G401.6 (cell line): ENCODE measurements at regions not wholly inside any gene's neighbourhood (a gene's known extent, or its start where the extent isn't known, plus 50 kb on each side); places are given as distances from the start of the nearest gene placed in this dataset.
"Not testable (repeated sequence)": the region's sequence is repeated elsewhere in the genome, so short reads cannot be mapped to it uniquely, and the experiment has no call there.

Experiments used
- FAIRE-seq: peaks from 2 replicates; lab custom pipeline; 2012; peaks lifted over from hg19 to GRCh38; lab: Jason Lieb, UNC

DNA sequence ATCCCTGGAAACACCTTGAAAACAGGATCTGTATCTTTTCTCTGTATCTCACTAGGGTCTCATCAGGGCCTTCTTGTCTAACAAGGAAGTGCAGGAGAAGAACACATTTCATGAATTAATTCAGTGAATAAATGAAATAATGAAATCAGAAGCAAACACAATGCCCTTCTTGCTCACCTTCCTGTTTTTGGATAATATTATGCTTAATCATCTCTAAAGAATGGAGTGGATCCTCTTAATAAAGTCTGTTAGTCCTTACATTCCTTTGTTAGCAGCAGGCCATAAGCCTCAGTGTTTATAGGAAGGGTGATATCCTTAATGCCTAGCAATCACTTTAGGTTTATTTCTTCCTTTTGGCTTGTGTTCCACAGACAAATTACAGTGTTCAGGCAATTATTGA lies 837.1 kb upstream of the SEMA6A start:
- FAIRE-seq: no peak

DNA sequence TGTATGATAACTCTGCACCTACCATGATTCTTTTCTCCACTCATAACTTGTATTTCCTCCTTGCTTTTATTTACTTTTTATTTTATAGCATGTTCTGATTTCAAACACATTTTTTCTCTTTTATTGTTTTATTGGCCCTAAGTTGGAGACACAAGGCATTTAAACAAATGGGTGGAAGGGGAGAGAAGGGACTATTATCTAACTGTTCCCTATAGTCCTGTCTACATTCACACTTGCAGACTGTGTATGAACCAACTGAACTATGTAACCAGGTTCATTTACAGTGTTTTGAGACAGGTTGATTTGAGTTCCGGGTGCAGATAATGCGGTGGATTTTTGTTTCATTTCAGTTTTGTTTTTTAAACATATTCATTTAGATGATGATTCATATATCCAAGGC lies 830.6 kb upstream of the SEMA6A start:
- FAIRE-seq: no peak

DNA sequence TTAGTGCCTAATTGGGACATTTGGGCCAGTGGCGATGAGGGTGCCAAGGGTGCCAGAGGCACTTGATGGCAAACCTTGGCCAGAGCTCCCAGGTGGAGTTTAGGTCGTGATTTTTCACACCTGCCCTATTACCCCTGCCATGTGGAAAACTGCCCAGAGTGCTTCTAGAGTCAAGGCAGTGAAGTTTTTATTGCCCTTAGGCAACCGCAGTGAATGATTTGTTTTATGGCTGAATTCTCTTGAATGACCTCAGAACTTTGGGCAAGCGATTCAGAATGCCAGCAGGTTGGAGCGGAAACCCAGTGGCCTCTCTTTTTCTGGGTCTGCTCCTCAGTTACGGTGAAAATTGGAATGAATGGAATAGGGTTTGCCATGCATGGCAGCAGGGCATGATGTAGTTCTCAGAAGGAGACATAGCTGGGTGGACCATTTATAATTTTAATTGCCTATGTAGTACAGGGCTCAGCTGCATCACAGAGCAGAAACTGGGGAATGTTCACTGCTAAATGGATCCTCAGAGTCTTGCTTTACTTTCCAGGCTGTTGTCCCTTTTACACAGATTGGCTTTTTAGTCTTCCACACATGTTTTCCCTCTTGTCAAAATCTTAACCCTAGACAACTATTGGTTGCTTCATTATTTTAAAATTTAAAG lies 820.0 kb upstream of the SEMA6A start:
- no peak for FAIRE-seq

DNA sequence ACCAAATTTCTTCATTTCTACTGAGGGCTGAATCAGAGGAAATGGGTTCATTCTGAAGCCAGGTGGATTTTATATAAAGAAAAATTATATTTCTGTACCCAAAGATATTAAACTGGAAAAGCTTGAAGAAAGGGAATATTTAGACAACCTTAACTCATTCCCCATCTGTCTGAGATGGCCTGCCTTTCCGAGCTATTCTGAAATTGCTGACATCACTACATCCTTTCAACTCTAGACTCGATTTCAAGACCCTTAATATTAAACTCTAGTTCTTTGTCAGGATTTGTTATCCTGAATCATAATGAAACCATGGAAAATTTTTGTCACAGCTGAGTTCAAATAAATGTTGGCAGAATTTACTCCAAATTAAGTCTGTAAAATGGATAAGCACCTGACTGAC lies 818.5 kb upstream of the SEMA6A start:
- FAIRE-seq: no peak

DNA sequence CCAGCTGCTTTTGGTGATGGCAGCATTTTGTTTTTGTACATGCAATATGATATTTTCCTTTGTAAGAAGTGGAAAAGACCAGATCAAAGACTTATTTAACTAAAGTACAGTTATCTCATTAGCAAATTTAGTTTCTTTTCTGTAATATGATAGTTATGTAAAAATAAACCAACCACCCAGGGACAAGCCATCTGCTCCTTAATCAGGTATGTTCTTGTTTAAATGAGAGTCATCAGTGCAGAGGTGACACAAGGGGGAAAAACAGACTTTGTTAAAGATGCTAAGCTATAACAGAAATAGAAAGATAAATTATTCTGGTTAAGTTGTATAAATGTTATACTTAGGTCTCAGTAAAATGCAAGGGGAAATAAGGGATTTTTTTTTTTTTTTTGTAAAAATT lies 805.7 kb upstream of the SEMA6A start:
- FAIRE-seq: no peak

- no peak for FAIRE-seq
These were observed 804.9 kb upstream of the SEMA6A start for GRCh38 chr5:117379521-117379920.

- FAIRE-seq: no peak
These were observed 802.1 kb upstream of the SEMA6A start for GRCh38 chr5:117376748-117377147.

DNA sequence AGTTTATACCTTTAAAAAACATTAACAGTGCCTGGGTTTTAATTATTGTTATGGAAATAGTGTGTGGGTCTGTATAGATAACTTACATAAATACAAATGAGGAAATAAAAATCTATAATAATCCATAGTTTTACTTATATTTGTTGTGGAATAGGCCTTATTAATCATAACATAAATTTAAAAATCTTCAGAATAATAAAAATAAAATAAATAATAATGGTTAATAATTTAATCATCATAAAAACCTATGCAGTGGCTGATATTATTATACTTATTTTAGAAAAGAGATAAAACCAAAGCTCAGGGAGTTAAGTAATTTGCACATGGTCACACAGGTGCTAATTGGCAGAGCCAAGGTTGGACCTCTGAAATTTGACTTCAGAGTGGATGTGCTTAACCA lies 785.3 kb upstream of the SEMA6A start:
- peak; percentile 8 for FAIRE-seq

DNA sequence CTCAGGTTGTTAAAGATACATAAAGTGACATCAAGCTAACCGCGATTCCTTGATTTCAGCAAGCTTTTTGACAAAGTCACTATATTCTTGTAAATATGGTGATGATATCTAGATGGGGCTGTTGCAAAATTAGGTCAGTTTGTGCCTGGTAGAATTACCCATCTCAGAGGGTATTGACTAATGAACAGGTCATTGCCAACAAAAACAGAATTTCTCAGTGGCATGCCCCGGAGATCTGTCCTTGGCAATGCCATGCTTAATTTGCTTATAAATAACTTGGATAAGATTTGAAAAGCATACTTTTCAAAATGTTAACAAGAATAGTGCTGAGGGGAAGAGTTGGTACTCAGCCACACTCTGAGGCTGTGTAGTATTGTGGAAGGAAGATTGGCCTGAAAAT lies 783.3 kb upstream of the SEMA6A start:
- FAIRE-seq: no peak

GRCh38 chr5:117347280-117347679 lies 772.7 kb upstream of the SEMA6A start:
- no peak for FAIRE-seq

DNA sequence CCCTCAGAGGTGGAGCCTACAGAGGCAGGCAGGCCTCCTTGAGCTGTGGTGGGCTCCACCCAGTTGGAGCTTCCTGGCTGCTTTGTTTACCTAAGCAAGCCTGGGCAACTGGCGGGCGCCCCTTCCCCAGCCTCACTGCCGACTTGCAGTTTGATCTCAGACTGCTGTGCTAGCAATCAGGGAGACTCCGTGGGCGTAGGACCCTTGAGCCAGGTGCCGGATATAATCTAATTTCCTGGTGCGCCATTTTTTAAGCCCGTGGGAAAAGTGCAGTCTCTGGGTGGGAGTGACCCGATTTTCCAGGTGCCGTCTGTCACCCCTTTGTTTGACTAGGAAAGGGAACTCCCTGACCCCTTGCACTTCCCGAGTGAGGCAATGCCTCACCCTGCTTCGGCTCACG lies 769.1 kb upstream of the SEMA6A start:
- not testable (repeated sequence) for FAIRE-seq

GRCh38 chr5:117337064-117337749 lies 762.6 kb upstream of the SEMA6A start:
- FAIRE-seq: no peak

DNA sequence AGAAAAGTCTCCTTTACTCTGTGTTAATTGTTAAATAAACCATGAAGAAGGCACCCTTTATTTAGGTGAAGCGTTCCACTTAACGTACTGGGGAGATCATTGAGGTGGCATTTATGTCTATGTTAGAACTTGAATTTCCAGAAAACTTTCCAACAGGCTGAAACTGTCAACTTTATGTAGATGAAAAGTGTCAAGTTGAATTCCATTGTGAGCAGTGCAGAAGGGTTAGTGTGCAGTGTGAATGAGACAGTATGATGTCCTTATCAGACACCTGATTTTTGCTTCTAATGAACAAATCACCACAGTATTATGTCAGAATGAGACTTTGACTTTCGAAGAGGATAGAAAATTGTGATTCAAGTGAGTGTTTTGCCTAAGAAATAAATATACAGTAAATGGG lies 761.6 kb upstream of the SEMA6A start:
- FAIRE-seq: no peak

DNA sequence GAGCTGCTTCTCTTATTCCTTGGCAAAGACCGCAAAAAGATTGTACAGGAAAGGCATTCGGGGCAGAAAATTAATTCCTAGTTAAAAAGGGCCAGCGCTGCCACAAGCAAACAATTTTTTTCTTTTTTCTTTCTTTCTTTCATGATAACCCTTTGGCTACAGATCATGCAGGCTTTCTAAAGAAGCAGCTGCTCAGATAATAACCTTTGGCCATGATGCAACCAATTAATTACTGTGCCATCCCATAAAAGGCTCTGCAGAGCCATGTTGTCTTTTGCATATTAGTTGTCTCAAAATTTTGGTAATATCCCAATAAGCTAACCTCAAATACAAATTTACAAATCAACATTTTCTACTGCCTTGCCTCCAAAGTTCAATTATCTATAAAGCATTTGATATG lies 758.4 kb upstream of the SEMA6A start:
- no peak for FAIRE-seq

- FAIRE-seq: no peak
These were observed 757.7 kb upstream of the SEMA6A start for GRCh38 chr5:117332341-117332740.

DNA sequence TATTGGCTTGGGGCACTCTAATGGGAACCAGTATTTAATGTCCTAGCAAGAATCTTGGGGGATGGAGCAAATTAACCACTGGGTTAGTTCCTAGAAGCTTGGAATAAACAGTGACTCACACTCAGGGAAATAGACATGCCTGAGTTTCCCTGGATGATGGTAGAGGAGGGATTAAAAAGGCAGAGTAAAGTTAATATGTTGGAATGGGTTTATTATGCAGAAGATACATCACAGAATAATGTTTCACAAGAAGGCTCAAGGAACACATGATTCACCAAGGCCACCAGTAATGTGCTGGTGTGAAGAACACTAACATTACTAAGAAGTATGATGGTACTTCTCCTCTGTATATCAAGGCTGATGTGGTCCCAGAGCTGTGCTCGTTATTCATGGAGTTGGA lies 752.9 kb upstream of the SEMA6A start:
- no peak for FAIRE-seq

DNA sequence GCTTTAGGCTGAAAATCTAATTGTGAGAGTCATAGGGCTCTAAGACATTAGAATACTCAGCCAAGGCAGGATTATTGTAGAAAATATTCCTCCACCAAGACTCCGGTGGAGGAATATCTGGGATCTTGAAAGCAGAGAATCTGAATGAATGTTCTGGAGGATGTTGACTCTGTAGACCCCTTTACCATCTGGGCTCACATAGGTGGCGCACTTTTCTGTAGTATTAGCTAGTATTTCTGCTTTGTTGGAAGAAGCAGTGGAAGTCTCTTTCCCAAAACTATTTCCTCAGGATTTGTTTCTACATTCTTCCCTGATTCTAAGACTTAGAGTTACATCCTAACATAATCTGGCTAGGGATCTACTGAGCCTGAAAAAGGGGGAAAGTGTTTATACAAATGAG lies 752.4 kb upstream of the SEMA6A start:
- FAIRE-seq: no peak

DNA sequence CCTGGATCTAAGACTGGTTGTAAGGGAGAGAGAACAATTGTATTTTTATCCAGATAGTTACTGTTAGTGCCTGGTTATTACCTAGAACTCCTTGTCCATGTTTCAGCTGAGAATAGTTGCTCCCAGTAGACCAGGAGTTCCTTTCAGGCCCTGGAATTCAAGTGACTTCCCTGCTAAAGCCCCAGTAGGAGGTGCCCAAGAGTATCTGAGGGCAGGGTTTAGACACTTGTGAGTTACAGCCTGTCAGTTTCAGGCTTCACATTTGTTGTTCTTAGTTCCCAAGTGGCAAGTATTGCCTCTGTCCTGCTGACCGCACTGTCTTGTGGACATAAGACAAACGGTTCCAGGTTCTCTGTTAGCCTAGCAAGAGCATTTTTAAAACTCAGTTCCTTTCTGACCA lies 743.9 kb upstream of the SEMA6A start:
- FAIRE-seq: no peak

DNA sequence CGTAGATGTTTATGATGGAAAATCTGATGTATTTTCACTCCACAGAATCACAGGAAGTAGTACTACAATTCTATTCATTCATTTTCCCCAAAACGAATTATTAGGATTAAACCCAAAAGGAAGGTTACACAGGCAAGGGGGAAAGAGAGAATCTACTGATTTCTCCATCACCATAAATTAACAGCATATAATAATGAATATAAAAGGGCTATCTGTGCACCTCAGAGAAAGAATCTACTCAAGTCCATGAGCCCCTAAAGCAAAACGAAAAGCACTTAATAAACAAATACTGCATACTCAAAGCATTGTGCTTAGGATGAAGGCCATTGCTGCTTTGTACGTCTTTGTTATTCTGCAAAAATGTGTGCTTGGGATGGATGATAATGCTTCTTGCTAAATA lies 740.5 kb upstream of the SEMA6A start:
- no peak for FAIRE-seq

- not testable (repeated sequence) for FAIRE-seq
These were observed 730.0 kb upstream of the SEMA6A start for GRCh38 chr5:117304512-117305107.

- no peak for FAIRE-seq
These were observed 728.3 kb upstream of the SEMA6A start for GRCh38 chr5:117302949-117303348.

DNA sequence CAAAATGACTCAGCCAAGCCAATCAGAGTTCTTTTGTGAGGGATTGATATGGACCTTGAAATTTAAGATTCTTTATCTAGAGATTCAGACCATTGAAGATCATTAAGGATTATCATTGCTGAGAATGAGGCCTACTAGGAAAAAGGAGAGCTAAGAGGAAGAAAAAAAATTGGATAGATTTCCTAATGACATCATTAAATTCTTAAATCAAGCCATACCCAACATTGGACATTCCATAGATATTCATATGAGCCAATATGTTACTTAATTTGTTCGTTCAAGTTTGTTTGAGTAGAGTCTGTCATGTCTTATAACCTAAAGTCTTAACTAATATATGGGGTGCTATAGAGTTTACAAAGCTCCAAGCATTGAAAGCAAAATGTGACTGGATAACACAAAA lies 727.9 kb upstream of the SEMA6A start:
- FAIRE-seq: no peak

DNA sequence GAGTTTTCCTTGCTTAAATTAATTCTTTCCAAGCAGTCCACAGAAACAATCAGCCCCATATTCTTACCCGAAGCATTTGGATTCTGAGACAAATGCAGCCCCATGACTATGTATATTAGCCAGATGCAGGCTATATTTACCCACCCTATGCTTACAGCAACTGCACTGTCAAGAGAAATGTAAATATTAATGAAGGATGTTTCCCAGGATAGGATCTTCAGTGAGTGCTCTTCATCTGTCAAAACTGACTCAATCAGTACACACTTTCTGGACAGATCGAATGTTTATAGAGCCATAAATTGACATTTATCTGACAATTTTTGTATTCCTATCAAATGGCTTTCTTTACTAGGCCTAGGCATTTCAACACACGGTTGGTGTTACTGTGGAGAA lies 725.3 kb upstream of the SEMA6A start:
- no peak for FAIRE-seq
